HCT116 (cell line): ENCODE measurements at regions not wholly inside any gene's neighbourhood (a gene's known extent, or its start where the extent isn't known, plus 50 kb on each side); places are given as distances from the start of the nearest gene placed in this dataset.

Source experiments
- EZH2 ChIP-seq: fragments of 200-600 bp; sonication (generic); IDR thresholded peaks from 2 replicates; pipeline ENCODE4 v1.6.1; 2017; ENCODE audit warnings: antibody characterized with exemption, mixed run types
- POLR2A ChIP-seq: IDR thresholded peaks from 2 replicates; pipeline ENCODE4 v1.7.0; 2011; ENCODE audit warnings: borderline replicate concordance; ENCODE audit not compliant: insufficient read depth, insufficient read length; ENCODE audit errors: extremely low read depth
- POLR2AphosphoS5 ChIP-seq: IDR thresholded peaks from 2 replicates; pipeline ENCODE4 v1.6.1; 2011; ENCODE audit warnings: mild to moderate bottlenecking, low read depth, low read length, moderate library complexity
- SP1 ChIP-seq: IDR thresholded peaks from 2 replicates; pipeline ENCODE4 v1.6.1; 2012; ENCODE audit warnings: low read depth
- TCF7L2 ChIP-seq: IDR thresholded peaks from 2 replicates; pipeline ENCODE4 v1.7.0; 2011; ENCODE audit warnings: borderline replicate concordance, inconsistent platforms; ENCODE audit not compliant: insufficient read depth, insufficient read length; ENCODE audit errors: extremely low read depth
- YY1 ChIP-seq: IDR thresholded peaks from 2 replicates; pipeline ENCODE4 v1.6.1; 2011; ENCODE audit warnings: low read length, low read depth, moderate library complexity, mild to moderate bottlenecking; ENCODE audit not compliant: insufficient replicate concordance; ENCODE audit errors: extremely low read depth
- ZNF274 ChIP-seq: fragments of 200-500 bp; sonication (Bioruptor generic); IDR thresholded peaks from 2 replicates; pipeline ENCODE4 v1.6.1; 2014; ENCODE audit warnings: mild to moderate bottlenecking, low read depth, low read length, inconsistent platforms
- TF ChIP-seq, protein P1 (sequence below): IDR thresholded peaks from 2 replicates; pipeline ENCODE4 v1.6.1; 2011; ENCODE audit warnings: mild to moderate bottlenecking, low read length, moderate library complexity; ENCODE audit not compliant: insufficient replicate concordance; ENCODE audit errors: extremely low read depth
- TF ChIP-seq, protein P2 (sequence below): IDR thresholded peaks from 2 replicates; pipeline ENCODE4 v1.6.1; 2012
- TF ChIP-seq, protein P3 (sequence below), 3 experiments: fragments of 200-600 bp in 1 of 3; sonication (generic) in 1 of 3; IDR thresholded peaks in 2 of 3; conservative IDR thresholded peaks in 1 of 3; 2 replicates each; pipeline ENCODE4 v1.5.1; 2012 to 2017; ENCODE audit warnings: low read depth in 2 of 3, low read length in 2 of 3, antibody characterized with exemption in 1 of 3, borderline replicate concordance in 1 of 3, control low read depth in 1 of 3, mild to moderate bottlenecking in 1 of 3, mixed read lengths in 1 of 3, mixed run types in 1 of 3, moderate library complexity in 1 of 3; ENCODE audit not compliant: insufficient read depth in 1 of 3

DNA sequence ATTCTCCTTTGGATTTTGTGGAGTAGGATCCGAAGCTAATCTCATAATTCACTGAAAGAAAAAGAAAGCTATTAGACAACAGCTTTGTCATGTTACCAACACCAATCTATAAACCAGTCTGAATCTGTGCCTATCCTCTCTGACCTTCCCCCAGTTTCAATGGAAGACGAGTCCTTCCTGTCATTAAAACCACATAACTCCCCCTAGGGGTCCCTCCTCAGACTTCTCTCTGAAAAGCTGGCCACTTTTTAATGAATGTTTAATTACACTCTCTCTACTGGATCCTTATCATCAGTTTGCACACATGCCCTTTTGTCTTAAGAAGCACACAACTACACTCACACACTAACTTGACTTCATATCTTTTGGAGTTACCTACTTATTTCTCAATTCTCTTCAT lies 98.0 kb upstream of the TSLP start:
- TF ChIP-seq TCF7L2 (no peak), POLR2A (no peak), SP1 (no peak), ZNF274 (no peak), POLR2AphosphoS5 (no peak), YY1 (no peak), EZH2 (no peak)
- TF ChIP-seq, protein P1, sequence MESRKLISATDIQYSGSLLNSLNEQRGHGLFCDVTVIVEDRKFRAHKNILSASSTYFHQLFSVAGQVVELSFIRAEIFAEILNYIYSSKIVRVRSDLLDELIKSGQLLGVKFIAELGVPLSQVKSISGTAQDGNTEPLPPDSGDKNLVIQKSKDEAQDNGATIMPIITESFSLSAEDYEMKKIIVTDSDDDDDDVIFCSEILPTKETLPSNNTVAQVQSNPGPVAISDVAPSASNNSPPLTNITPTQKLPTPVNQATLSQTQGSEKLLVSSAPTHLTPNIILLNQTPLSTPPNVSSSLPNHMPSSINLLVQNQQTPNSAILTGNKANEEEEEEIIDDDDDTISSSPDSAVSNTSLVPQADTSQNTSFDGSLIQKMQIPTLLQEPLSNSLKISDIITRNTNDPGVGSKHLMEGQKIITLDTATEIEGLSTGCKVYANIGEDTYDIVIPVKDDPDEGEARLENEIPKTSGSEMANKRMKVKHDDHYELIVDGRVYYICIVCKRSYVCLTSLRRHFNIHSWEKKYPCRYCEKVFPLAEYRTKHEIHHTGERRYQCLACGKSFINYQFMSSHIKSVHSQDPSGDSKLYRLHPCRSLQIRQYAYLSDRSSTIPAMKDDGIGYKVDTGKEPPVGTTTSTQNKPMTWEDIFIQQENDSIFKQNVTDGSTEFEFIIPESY: no peak
- TF ChIP-seq, protein P2, sequence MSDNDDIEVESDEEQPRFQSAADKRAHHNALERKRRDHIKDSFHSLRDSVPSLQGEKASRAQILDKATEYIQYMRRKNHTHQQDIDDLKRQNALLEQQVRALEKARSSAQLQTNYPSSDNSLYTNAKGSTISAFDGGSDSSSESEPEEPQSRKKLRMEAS: no peak
- TF ChIP-seq, protein P3, sequence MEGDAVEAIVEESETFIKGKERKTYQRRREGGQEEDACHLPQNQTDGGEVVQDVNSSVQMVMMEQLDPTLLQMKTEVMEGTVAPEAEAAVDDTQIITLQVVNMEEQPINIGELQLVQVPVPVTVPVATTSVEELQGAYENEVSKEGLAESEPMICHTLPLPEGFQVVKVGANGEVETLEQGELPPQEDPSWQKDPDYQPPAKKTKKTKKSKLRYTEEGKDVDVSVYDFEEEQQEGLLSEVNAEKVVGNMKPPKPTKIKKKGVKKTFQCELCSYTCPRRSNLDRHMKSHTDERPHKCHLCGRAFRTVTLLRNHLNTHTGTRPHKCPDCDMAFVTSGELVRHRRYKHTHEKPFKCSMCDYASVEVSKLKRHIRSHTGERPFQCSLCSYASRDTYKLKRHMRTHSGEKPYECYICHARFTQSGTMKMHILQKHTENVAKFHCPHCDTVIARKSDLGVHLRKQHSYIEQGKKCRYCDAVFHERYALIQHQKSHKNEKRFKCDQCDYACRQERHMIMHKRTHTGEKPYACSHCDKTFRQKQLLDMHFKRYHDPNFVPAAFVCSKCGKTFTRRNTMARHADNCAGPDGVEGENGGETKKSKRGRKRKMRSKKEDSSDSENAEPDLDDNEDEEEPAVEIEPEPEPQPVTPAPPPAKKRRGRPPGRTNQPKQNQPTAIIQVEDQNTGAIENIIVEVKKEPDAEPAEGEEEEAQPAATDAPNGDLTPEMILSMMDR (IDR thresholded peaks at IDR 0.05 in 2 of 3, conservative IDR thresholded peaks at IDR 0.05 in 1 of 3; ENCODE audit: borderline replicate concordance in 1 of 3, insufficient read depth in 1 of 3, low read depth in 2 of 3, low read length in 2 of 3): no peak
